ENCODE measurements at regions not wholly inside any gene's neighbourhood (a gene's known extent, or its start where the extent isn't known, plus 50 kb on each side); places are given as distances from the start of the nearest gene placed in this dataset.

GRCh38 chr18:46387441-46388131 is 269.4 kb downstream of the LOXHD1 start:
- no peak for DNase-seq (ENCODE audit: low spot score)
- intact Hi-C loops (cut with DNase I): loop anchor here (2.0 to 10.0 kb wide), 2 partner anchors 25 to 53 kb away; a partner anchor contains a TSS

DNA sequence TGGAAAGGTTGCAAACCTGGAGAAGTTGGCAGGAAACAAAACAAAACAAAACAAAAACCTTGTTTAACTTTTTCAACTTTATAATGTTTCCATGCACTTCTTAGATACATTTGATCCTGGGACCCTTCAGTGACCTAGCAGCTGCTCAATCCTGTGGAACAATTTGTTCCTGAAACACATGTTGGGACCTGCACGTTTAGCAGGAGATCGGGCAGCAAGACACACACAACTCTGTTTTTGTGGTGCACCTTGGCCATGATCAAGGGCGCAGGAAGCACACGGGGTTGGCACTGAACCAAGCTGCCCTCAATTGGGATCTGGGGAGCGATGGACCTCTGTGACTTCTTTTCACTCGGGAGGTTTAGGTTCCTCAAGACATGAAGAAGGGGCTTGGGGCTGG is 268.7 kb downstream of the LOXHD1 start:
- DNase-seq (ENCODE audit: low spot score): no peak
- intact Hi-C loops (cut with DNase I): loop anchor here (10.0 kb wide), 1 partner anchor 53 kb away; a partner anchor contains a TSS

DNA sequence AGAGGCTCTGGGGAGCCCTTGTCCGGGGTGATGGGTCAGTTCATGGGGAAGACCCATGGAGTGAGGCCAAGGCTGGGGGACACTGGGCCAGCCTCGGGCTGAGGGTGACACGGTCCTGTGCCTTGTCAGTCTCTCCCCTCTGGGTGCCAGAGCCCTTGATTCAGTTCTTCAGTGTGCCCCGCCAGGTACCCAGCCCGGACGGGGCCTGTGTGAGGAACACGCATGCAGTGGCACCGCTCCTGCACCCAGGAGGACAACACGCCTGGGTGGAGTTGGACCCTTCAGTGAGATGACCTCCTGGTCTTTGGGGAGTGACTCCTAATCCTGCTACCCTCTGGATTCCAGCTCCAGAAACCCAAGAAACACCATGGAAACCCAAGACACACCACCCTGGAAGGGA is 264.4 kb downstream of the LOXHD1 start:
- no peak for DNase-seq (ENCODE audit: low spot score)
- intact Hi-C loops (cut with DNase I): no loop called here

- DNase-seq (ENCODE audit: low spot score): no peak
- intact Hi-C loops (cut with DNase I): no loop called here
These were observed 263.8 kb downstream of the LOXHD1 start for GRCh38 chr18:46393230-46393629.

- intact Hi-C loops (cut with DNase I): no loop called here
- no peak for DNase-seq (ENCODE audit: low spot score)
These were observed 263.1 kb downstream of the LOXHD1 start for GRCh38 chr18:46393961-46394360.

GRCh38 chr18:46395795-46396194 is 261.2 kb downstream of the LOXHD1 start:
- DNase-seq (ENCODE audit: low spot score): no peak
- intact Hi-C loops (cut with DNase I): no loop called here

DNA sequence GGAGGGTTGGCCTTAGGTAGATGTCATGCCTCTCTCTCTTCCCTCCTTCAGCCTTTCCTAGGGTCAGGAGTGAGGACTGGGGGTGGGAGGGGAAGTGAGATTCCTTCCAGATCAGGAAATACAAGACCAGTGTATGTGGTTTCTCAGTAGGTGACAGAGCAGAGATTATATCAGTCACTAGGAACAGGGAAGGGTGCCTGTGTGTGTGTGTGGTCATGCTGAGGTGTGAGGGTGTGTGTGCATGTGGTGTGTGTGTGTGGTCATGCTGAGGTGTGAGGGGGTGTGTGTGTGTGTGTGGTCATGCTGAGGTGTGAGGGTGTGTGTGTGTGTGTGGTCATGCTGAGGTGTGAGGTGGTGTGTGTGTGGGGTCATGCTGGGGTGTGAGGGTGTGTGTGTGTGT is 259.8 kb downstream of the LOXHD1 start:
- intact Hi-C loops (cut with DNase I): no loop called here
- DNase-seq (ENCODE audit: low spot score): no peak

GRCh38 chr18:46398005-46398404 is 259.0 kb downstream of the LOXHD1 start:
- intact Hi-C loops (cut with DNase I): no loop called here
- no peak for DNase-seq (ENCODE audit: low spot score)

DNA sequence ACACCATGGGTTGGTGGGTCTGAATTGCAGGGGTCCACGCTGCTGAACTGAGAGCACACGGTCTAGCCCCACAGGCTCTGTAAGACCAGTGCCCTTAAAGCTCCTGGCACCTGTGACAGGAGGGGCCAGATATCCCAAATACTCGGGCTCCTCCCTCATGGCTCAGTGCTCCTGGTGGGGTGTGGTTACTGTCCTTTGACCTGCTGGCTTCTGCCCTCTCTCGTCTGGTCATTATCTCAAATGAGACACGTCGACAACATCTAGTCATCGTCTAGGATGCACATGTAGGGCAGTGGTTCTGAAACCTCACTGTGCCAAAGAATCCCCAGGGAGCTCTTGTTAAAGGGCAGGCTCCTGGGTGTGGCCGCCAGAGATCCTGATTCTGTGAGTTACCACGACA is 258.4 kb downstream of the LOXHD1 start:
- intact Hi-C loops (cut with DNase I): no loop called here
- DNase-seq (ENCODE audit: low spot score): no peak

DNA sequence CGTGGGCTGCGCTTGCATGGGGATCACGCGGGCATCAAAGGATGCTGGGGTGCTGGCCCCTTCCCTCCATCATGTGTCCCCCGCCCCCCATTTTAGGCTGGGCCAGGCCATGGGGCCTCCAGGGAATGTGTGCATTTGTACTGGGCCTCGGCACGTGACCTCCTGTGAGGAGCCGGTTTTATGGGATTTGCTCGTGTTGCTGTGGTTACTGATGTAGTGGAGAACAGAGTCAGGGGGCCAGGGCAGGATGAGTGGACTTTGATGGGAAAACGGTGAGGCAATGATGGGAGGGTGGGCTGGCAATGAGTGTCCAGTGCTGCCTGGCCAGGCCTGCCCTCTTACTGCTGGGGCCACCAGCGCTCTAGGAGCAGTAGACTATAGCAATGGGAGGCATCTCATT is 257.7 kb downstream of the LOXHD1 start:
- no peak for DNase-seq (ENCODE audit: low spot score)
- intact Hi-C loops (cut with DNase I): no loop called here

DNA sequence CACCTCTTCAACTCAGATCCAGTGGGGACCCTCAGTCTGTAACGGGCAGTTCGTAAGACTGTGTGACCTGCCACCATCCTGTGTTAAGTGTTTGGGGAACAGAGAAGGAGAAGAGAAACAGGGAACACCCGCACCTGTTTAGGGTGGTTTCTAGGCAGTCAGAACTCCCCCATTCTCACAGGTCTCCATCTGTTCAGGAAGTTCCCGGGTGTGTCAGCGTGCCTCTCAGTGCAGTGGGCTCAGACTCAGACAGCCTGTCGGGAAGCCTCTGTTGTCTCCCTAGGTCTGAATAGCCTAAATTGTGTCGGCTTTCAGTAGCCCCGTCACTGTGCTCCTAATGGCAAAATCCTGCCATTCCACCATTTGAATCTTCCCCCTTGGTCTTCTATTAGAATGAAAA is 256.6 kb downstream of the LOXHD1 start:
- intact Hi-C loops (cut with DNase I): no loop called here
- no peak for DNase-seq (ENCODE audit: low spot score)

GRCh38 chr18:46401486-46402070 is 255.4 kb downstream of the LOXHD1 start:
- intact Hi-C loops (cut with DNase I): no loop called here
- no peak for DNase-seq (ENCODE audit: low spot score)

DNA sequence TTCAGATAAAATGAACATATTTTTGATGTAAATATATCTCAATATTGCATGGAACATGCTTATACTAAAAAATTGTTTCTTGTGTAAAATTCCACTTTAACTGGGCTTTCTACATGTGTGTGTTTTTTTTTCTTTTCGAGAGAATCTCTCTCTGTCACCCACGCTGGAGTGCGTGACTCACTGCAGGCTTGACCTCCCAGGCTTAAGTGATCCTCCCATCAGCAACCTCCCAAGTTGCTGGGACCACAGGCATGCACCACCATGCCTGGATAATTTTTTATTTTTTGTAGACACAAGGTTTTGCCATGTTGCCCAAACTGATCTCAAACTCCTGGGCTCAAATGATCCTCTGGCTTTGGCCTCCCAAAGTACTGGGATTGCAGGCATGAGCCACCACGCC is 254.6 kb downstream of the LOXHD1 start:
- intact Hi-C loops (cut with DNase I): no loop called here
- no peak for DNase-seq (ENCODE audit: low spot score)

GRCh38 chr18:46402945-46403344 is 254.1 kb downstream of the LOXHD1 start:
- intact Hi-C loops (cut with DNase I): no loop called here
- no peak for DNase-seq (ENCODE audit: low spot score)

GRCh38 chr18:46405832-46406538 is 251.0 kb downstream of the LOXHD1 start:
- intact Hi-C loops (cut with DNase I): no loop called here
- no peak for DNase-seq (ENCODE audit: low spot score)

GRCh38 chr18:46406539-46406932 is 250.5 kb downstream of the LOXHD1 start:
- no peak for DNase-seq (ENCODE audit: low spot score)
- intact Hi-C loops (cut with DNase I): no loop called here

DNA sequence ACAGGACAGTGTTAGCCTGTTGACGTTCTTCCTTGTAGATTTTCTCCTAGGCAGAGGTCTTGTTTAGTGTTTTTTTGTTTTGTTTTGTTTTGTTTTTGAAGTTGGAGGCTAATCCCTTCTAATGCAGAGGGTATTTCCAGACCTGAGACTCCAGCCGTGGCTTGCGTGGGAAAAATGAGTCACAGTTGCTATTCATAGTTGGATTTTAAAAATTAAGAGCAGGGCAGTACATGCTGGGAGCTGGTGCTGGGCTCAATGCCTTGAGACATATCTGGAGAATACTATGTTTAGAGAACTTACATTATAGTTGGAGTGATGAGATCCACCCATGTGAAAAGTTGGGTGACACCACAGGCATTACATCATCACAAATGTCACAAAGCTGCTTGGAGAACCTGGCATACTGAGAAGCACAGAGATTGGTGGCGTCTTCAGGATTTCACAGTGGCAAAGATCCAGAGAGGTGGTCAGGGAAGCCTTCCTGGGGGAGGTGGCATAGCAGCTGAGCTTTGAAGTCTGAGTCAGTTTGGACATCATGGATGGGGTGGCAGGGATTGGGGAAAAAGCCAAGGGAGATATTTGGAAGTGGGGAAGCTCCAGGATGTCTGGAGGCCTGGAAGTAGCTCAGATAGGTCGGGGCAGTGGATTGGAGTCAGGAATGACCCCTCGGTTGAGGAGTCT is 249.4 kb downstream of the LOXHD1 start:
- no peak for DNase-seq (ENCODE audit: low spot score)
- intact Hi-C loops (cut with DNase I): no loop called here

- no peak for DNase-seq (ENCODE audit: low spot score)
- intact Hi-C loops (cut with DNase I): no loop called here
These were observed 248.6 kb downstream of the LOXHD1 start for GRCh38 chr18:46408334-46408987.

- DNase-seq (ENCODE audit: low spot score): no peak
These were observed 245.7 kb downstream of the LOXHD1 start for GRCh38 chr18:46411191-46411828.

More at GRCh38 chr18:46411191-46411828, 245.7 kb downstream of the LOXHD1 start:
- intact Hi-C loops (cut with DNase I): loop anchor here (5.0 to 10.0 kb wide), 2 partner anchors 74 to 237 kb away; a partner anchor contains a TSS

Measured in cardiac septum (tissue), 1 donor.